ENCODE measurements at regions not wholly inside any gene's neighbourhood (a gene's known extent, or its start where the extent isn't known, plus 50 kb on each side); places are given as distances from the start of the nearest gene placed in this dataset.

DNA sequence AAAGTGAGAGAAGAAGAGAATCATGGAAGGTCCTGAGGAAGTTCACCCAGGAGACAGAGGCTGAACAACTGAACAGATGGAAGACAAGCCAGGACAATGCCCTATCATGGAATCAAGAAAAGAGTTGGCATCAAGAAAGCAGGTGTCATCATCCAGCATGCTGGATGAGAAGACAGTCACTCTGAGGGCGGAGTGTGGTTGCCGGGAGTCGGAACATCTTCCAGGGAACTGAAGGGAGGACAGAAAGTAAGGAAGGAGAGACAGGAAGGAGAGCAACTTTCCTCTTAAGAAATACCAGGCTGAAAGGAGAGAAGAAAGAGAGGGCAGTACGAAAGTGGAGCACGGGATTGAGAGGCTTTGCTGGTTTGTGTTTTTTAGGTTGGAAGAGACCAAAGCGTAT is 654.5 kb upstream of the CELF2 start:
- no peak for DNase-seq

DNA sequence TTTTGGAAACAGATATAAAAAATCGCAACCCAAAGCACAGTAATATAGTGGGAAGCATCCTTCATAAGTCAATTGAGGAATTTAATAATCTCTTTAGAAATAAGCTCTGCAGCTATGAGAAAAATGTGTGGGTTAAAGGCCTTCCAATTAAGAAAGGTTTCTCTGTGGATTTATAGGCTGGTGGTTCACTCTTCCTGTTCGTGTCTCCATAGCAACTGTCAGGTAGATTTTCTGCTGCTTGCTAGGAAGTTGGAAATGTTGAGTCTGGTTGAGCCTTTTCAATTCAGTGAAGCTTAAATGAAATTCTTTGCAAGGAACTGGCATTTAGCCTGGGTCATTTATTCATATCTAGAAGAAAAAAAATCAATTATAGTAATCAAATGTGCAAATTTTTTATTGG is 652.8 kb upstream of the CELF2 start:
- DNase-seq = no peak

DNA sequence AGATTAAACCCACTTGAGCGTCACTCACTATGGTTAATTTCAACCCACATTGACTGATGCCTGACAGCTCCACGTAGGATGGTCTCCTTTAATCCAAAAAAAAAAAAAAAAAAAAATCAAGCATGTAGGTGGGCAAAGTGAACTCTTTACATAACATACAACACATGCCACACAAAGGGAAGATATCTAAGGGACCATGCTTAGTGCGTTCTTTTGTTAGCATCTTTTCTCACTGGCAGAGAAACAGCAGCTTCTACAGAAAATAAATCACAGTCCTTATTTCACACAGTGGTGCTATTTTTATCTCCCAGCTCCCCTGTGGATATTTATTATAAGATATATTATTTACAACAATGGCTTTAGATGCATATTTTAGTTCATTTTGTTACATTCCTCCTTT is 652.0 kb upstream of the CELF2 start:
- DNase-seq = no peak

DNA sequence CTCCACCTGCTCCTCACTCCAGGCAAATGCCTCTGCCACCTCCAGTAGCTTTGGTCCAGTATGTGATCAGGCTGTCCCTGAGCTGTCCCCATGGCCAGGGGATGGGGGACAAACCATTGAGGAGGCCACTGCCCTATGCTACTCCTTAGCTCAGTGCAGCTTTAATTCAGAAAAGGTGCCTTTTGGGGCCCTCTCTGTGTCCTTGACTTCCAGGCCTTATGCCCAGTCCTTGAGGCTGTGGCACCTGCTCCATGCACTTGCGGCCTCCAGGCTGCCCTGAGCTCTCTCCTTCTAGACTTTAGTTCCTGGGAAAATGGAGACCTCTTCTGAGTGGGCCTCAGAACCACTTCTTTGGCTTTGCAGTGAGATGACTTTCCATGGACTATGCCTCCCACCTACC is 650.8 kb upstream of the CELF2 start:
- DNase-seq = no peak

DNA sequence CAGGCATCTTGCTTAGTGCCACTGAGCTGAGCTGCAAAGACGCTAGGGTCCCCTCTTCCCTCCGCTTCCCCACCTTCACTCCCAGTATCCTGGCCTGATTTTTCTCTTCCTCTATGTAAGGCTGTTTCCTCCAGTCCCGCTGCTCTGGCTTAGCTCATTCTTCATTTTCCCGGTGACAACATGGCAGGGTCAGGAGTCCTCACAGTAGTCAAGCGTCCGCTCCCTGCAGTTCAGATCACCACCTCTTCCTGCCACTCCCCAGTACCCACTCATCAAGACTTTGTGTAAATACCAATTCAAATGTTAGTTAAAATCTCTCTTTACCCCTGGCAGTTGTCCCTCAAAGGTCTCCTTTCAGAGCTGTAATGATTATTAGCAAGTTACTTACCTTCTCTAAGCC is 650.4 kb upstream of the CELF2 start:
- DNase-seq = no peak

DNA sequence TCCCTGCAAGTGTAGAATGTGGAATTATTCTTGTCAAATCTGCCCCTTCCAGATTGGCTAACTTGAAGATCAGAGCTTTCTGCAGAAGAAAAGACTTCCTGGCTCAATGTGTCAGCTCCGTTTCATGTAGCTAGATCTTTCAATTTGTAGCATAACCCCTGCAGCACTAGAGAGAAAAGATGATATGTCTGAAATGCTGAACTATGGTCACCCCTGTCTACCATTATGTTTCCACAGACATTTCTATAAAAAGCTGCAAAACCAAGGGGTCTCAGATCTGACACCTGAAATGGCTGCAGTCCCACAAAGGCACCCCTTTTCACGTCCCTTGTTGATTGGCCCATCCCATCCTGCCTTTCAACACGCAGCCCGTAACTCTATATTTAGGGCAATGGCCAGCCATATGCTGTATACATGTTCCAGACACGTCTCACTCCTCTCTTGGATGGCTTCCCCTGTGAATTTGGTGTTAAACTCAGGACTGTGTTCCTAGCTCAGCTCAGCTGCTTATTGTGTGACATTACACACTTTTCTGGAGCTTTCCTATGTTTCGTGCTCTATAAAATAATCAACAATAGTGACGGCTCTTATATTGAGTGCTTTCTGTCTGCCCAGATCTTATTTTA is 648.6 kb upstream of the CELF2 start:
- no peak for DNase-seq

DNA sequence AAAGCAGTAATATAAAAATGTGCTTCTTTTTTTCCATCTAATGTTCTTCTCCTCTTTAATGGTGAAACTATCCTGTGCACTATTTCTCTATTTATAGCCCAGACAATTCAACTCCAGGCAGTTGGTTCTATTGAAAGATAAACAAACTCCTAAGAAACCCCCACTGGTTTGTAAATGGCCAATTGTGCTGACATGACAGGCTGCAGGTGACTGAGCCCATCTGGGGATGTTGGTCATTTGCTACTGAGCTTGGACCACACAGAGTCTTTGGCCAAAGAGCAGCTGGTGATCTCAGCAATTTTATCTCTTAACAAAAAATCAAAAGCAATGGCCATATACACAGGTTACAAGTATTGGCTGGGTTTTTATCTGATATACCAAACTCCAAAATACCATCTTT is 631.8 kb upstream of the CELF2 start:
- DNase-seq = no peak

DNA sequence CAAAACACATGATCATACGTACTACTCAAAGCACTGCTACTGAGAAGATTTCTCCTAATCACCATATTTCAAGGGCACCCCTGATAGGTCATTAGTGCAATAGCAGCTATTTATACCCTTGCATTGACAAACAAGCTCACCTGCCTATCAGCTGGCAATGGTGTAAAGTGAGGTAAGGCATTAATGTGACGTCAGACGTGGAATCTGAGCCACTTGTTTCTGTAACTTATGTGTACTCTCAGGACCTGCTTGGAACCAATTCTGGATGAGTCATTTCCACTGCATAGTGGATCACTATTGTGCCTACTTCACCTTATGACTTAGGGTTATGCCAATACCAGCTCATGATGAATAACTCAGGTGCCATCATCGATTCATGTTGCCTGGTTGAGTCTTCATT is 628.5 kb upstream of the CELF2 start:
- no peak for DNase-seq

DNA sequence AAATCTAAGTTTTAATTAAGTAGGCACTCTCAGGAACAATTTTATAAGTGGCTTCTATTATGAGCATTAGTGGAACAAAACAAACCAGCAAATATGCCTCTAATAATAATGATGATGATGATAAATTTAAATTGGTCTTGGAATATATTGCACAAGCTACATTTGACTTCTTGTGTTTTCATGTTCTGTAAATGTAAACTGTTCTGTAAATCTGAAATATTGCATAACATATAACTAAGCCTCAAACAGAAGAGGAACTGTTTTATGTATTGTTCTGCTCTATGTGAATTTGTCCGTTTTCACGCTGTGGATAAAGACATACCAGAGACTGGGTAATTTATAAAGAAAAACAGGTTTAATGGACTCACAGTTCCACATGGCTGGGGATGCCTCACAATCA is 625.2 kb upstream of the CELF2 start:
- peak in 2 of 3 donors; percentile 28 to 30 for DNase-seq

DNA sequence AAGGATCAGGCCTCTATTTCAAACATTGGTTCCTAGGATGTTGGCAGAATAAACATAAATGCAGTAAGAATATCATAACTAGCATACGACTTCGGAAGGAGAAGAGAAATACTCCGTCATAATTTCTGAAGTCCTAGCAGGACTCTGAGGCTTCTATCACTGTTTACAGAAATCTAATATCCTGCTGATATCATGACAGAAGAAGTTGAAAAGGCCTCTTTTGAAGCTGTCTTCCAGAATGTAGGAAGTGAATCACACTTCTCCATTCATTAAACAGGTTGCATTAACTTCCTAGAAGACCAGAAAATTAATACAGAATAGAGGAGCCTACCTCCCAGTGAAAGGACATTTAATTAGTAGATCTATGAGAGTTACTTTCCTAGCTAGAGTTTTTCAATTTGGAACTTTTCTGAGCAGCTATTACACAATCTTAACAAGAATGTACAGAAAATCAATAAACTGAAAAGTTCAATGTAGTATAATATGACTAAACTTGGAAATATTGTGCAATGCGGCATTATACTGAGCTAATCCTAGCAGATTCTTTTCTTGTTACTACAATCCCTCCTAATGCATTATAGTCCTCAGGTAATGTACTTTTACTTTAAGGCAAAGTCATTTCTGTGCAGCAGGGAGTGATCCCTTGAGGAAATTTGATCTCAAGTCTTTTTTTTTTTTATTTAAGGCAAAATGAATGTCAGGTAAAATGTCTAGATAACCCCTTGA is 622.6 kb upstream of the CELF2 start:
- peak in 1 of 3 donors; percentile 6 for DNase-seq

DNA sequence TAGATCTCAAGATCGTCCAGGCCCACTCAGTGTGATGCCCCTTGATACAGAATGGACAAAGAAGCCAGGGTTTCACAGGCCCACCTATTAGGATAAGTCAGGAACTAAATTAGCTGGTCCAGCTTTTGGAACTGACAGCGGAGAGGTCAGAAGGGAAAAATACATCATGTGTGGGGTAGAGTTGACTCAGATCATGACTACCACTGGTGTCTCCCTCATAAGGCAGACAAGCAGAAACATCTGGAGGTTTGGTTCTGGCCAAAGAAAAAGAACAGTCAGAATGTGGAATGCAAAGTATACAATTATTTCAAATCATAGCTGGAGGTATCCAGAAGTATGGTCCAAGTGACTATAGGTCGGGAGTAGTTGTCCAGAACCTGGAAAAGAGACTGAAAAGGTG is 621.1 kb upstream of the CELF2 start:
- DNase-seq = no peak

DNA sequence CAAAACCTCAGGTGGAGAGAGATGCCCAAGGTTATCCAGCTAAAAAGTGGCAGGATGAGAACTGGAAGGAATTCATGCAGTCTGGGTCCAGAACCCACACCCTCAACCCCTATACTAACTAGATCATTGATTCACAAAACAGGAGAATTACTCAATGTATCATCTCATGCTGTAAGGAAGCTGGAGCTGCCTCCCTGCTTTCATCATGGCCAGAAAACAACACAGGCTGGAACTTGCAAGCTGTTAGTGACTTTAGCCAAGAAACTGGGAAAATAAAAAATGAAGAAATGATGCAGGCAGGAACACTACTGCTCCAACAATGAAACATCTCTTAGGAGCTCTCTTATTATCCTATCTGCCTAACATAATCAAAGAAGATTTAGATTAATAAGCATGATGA is 619.8 kb upstream of the CELF2 start:
- DNase-seq = no peak

DNA sequence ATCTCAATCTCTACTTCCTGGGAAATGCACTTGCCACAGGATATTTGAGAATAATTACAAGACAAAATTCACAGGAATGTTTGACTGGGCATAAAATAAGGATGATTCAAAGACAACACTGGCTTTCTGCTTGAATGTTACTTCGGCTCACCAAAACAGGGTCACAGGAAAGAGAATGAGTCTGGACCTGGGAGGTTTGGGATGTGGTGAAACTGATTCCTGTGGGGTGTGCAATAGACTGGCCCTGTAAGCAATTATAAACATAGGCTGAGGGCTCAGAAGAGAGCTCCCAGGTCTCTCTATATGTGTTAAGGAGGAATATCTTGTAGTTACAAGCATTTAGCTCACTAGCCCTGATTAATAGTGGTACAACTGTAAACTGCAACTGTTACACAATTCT is 613.9 kb upstream of the CELF2 start:
- no peak for DNase-seq

DNA sequence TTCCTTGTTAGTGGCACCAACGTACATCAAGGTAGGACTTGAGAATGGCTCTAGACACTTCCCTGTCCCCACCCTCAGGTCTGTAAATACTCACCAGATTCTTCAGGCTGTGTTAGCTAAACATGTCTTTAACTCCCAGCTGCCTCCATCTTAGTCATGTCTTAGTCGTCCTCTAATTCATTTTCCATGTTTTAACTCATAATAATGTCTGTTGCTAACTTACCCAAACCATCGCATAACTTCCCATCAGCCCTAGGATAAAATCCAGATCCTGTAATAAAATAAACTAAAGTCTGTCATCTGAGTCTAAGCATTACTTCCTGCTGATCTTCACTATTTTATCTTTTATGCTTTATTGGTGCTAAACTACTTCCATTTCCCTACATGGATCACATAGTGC is 600.0 kb upstream of the CELF2 start:
- no peak for DNase-seq

DNA sequence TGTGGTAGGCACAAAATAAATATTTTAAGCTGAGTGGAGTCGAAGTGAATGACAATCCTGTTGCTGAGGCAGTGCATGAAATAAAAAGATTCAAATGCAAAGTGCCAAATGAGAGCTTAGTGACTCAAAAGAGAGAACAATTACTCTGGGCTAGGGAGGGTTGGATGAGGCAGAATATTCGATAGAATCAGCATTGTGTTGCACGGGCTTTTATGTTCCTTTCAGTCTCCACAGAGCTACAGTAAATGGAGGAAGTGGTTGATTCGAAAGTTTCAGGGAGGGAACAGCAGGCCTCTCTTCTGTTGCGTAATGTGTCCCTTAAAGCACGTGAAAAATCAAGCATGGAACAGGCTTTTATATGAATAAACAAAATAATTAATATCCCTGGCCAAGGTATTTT is 599.3 kb upstream of the CELF2 start:
- DNase-seq = peak; percentile 46 to 50 (median 49)

DNA sequence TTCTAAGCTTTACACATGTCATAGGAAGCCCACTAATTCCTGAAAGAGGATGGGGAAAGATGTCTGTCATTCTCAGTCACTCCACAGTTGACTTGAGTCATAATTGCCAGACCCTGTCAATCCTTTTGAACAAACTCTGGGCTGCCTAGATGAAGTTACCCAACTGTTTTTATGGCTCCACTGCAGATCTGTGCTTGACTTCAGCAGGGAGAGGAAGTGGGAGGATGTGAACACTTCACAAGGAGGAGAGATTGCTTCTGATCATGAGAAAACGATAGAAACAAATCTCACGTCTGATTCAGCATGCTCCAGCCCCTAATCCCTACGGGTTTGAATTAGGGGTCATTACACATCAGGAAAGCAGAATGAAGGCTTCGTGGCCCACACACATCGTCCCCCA is 596.6 kb upstream of the CELF2 start:
- peak in 1 of 3 donors; percentile 2 for DNase-seq

DNA sequence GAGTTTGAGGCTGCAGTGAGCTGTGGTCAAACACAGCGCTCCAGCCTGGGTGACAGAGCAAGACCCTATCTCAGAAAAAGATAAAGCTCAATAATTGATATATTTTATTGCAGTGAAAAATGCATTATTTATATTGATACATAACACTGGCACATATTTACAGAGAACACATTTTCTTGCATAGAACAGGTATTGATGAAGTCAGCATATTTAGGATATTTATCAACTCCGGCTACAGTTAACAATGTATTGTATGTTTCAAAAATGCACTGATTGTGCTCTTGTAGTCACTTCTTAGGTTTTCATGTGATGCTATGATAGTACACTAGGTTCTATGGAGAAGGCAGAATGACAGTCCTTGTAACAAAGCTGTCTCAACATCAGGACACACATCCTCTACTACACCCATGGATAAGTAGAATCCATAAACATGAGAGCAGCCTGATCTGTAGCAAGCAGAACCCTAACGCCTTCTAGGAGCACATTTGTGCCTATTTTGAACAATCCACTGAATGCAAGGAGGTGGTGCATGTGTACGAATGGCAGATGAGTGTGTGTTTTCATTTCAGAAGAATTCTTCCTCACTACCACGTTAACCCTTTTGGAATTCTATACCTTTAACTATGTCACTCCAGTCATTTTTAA is 586.1 kb upstream of the CELF2 start:
- no peak for DNase-seq

DNA sequence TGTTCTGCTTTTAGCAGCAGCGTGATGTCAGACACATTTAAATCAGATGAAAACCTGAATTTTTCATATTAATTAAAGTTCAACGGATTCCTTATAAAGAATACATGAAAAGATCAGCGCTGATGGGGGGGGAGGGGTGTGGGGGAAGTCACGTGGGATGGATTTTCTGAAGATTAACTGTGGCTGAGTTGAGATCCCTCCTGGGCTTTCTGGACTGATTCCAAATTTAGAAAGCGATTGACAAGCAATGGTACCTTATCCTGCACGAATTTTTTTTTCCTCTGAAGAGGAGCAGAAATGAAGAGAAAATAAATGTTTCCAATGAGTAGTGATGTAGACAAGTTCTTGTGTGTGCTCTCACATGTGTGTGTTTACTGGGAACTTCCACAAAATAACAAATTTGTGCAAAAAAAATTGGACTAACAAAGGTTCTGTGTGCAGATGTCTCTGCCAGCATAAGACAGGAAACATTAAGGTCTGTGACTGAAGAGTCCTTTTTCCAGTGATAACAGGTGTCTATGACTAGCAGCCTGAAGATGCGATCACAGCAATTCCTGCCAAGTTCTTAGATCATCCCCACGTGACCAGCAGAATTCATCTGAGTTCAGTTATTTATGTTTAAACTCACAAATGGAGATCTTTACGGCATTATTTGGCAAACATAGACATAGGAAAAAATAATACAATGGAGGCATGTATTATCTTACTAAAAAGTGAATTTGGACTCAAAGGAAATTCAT is 585.2 kb upstream of the CELF2 start:
- no peak for DNase-seq

DNA sequence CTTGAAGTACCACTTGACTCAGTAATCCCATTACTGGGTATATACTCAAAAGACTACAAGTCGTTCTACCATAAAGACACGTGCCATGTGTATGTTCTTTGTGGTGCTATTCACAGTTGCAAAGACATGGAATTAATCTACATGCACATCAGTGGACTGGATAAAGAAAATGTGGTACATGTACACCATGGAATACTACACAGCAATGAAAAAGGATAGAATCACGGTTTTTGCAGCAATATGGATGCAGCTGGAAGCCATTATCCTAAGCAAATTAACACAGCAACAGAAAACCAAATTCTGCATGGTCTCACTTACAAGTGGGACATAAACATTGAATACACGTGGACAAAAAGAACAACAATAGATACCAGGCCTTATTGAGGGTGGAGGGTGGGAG is 583.4 kb upstream of the CELF2 start:
- no peak for DNase-seq

DNA sequence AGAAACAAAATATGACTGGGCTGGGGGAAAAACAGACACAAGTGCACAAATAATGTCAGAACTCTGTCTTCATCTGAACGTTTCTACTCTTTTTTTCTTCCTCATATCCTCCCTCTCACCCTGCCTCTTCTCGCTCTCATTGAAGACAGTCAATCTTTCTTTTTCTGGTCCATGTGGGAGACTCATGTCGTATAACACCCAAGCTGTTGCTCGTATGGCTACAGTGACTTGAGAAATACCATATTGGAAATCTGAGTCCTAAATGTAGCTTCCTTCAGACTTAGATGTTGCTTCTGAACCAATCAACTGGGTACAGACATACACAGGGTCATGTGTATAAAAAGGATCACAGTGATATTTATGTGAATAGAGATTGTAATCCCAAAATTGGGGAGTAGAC is 579.8 kb upstream of the CELF2 start:
- DNase-seq = no peak

DNA sequence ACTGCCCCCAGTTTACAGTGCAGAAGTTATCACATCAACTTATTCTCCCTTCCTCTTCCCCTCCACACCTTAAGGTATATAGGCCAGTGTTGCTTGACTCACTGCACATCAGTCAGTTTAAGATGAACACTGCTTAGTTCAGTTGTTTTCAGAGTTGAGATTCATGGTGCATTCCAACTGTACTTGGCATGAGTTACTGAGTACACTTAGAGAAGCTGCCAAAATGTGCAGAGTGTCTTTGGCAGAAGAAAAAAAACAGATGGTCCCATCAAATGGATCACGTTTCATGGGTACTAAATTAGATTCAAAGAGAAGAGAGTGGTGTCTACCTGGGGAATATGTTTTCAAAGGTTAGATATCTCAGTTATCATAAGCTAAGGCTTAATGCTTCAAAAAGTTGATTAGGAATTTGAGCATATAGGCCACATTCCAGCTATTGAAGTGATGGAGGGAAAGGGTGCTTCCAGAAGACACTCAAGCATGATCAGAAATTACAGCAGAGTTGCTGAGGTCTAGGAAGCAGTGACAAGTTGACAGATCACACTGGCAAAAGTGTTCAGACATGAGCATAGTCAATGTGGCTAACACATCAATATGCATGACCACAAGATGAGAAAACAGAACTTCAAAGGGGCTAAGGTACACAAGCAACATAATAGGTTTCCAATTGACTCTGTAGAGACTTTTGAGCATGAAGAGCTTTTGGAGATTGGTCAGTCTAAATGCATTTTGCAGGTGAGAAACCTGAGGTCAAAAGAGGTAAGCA is 579.2 kb upstream of the CELF2 start:
- DNase-seq = no peak

DNA sequence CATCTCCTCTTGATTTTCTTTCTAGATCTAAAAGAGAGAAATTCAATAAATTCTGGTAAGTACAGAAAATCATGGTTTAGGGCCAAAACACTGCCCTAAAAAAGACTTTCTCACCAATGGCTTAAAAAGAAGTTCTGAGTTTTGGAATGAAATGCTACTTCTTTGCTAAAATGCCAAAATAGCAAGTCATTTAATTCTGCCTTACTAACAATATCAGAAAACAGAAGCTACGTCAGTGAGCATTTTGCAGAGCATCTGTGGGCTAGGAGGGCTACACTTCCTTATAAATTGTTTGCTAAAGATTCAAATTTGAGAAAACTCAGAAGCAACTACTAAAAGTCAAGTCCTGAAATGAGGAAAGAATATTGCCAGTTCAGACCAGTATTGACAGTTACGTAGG is 560.8 kb upstream of the CELF2 start:
- no peak for DNase-seq

DNA sequence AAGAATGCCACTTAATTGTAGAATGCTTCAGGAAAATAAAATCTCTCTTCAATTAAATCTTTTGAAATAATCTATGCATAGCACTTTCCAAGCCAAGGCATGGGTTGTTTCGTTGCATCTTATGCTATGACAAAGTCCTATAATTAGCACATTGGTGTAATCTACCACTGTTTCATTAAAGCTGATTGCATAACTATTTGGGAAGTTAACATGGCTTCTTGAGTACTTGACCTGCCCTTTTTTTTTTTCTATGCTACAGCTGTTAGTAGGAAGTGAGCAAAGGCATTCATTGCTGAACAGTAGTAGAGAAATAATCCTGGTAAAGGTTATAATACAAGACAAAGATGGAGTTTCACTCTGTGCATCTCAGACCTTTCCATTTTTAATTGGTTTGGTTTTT is 557.2 kb upstream of the CELF2 start:
- peak; percentile 40 to 67 (median 56) for DNase-seq
